ENCODE measurements at regions not wholly inside any gene's neighbourhood (a gene's known extent, or its start where the extent isn't known, plus 50 kb on each side); places are given as distances from the start of the nearest gene placed in this dataset.

DNA sequence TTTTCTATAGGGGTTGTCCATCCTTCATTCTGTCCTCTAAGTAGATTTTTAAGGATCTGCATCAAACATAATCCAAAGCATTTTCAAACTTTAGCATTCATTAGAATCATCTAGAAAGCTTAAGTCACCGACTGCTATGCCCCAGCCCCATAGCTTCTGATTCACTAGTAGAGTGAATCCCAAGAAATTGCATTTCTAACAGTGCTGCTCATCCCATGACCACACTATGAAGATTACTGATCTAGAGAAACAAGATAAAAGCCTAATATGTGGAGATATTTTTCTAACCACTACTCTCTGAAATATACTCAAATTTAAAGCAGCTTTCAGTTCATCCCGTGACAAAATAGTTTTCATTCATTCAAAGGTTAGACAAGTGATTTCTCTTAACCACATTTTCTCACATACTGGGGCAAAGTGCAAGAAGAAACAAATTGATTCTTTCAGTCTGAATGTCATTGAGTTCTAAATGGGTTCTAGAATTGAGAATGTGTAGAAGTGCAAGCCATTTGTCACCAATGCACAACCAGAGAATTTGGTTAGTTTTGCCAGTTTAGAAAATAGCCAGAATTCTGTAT is 286.9 kb upstream of the CD180 start:
- no peaks in the 10 kb centered on the region for H4K20me1 ChIP-seq (ENCODE audit: insufficient read depth)
- no peak overlapping the region for H3K27ac ChIP-seq (ENCODE audit: low read depth, low read length)
- ChIA-PET RAD21 (ENCODE audit: low non-redundant PET in 1 of 2, low total read pairs in 2 of 2, uncharacterized antibody in 2 of 2, unreplicated experiment in 2 of 2) (no interaction called here), CTCF (no interaction called here), POLR2A (no interaction called here)
- no peaks in the 10 kb centered on the region; a peak in 1 of 4 replicates for H3K9me3 ChIP-seq (ENCODE audit: control insufficient read depth in 1 of 2, insufficient read depth in 1 of 2, low read depth in 1 of 2, low read length in 2 of 2)
- H3K9ac ChIP-seq (ENCODE audit: low read length): no peak overlapping the region
- no TSS peak for BruUV-seq (replicated peaks)
- DNase-seq (ENCODE audit: low read depth, low spot score): no peak
- intact Hi-C loops (cut with micrococcal nuclease): no loop called here
- no peak overlapping the region for H3K4me2 ChIP-seq (ENCODE audit: low read length)
- no peaks in the 10 kb centered on the region for H3K36me3 ChIP-seq (ENCODE audit: control insufficient read depth in 1 of 2, insufficient read depth in 2 of 2, low read length in 2 of 2)
- no peaks in the 10 kb centered on the region for H3K79me2 ChIP-seq (ENCODE audit: insufficient read depth, low read length)
- no peak overlapping the region for H2AFZ ChIP-seq (ENCODE audit: low read depth, low read length, poor library complexity, severe bottlenecking)
- no peak for TF ChIP-seq JUND (IDR thresholded peaks at IDR 0.05)
- TF ChIP-seq CEBPB (IDR thresholded peaks at IDR 0.05; ENCODE audit: low read depth): no peak
- TF ChIP-seq, protein P1, sequence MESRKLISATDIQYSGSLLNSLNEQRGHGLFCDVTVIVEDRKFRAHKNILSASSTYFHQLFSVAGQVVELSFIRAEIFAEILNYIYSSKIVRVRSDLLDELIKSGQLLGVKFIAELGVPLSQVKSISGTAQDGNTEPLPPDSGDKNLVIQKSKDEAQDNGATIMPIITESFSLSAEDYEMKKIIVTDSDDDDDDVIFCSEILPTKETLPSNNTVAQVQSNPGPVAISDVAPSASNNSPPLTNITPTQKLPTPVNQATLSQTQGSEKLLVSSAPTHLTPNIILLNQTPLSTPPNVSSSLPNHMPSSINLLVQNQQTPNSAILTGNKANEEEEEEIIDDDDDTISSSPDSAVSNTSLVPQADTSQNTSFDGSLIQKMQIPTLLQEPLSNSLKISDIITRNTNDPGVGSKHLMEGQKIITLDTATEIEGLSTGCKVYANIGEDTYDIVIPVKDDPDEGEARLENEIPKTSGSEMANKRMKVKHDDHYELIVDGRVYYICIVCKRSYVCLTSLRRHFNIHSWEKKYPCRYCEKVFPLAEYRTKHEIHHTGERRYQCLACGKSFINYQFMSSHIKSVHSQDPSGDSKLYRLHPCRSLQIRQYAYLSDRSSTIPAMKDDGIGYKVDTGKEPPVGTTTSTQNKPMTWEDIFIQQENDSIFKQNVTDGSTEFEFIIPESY (IDR thresholded peaks at IDR 0.05; ENCODE audit: extremely low read depth, insufficient replicate concordance, low read length): no peak
- TF ChIP-seq, protein P2, sequence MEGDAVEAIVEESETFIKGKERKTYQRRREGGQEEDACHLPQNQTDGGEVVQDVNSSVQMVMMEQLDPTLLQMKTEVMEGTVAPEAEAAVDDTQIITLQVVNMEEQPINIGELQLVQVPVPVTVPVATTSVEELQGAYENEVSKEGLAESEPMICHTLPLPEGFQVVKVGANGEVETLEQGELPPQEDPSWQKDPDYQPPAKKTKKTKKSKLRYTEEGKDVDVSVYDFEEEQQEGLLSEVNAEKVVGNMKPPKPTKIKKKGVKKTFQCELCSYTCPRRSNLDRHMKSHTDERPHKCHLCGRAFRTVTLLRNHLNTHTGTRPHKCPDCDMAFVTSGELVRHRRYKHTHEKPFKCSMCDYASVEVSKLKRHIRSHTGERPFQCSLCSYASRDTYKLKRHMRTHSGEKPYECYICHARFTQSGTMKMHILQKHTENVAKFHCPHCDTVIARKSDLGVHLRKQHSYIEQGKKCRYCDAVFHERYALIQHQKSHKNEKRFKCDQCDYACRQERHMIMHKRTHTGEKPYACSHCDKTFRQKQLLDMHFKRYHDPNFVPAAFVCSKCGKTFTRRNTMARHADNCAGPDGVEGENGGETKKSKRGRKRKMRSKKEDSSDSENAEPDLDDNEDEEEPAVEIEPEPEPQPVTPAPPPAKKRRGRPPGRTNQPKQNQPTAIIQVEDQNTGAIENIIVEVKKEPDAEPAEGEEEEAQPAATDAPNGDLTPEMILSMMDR (IDR thresholded peaks at IDR 0.05 in 2 of 3, conservative IDR thresholded peaks at IDR 0.05 in 1 of 3; ENCODE audit: borderline replicate concordance in 1 of 3, insufficient read depth in 1 of 3, low read depth in 2 of 3, low read length in 2 of 3): no peak
- no peak for TF ChIP-seq EZH2phosphoT487 (IDR thresholded peaks at IDR 0.05; ENCODE audit: borderline replicate concordance)
- TF ChIP-seq FOSL1 (IDR thresholded peaks at IDR 0.05; ENCODE audit: low read depth): no peak
- no peak for TF ChIP-seq ELF1 (IDR thresholded peaks at IDR 0.05; ENCODE audit: borderline replicate concordance, low read depth)
- TF ChIP-seq EZH2 (IDR thresholded peaks at IDR 0.05): no peak
- TF ChIP-seq EGR1 (IDR thresholded peaks at IDR 0.05; ENCODE audit: low read depth): no peak
- no peak for TF ChIP-seq RAD21 (IDR thresholded peaks at IDR 0.05; ENCODE audit: low read depth)
- TF ChIP-seq, protein P3, sequence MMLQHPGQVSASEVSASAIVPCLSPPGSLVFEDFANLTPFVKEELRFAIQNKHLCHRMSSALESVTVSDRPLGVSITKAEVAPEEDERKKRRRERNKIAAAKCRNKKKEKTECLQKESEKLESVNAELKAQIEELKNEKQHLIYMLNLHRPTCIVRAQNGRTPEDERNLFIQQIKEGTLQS (IDR thresholded peaks at IDR 0.05): no peak
- TF ChIP-seq POLR2A (IDR thresholded peaks at IDR 0.05; ENCODE audit: borderline replicate concordance, extremely low read depth, insufficient read depth, insufficient read length): no peak
- TF ChIP-seq TCF7L2 (IDR thresholded peaks at IDR 0.05; ENCODE audit: borderline replicate concordance, extremely low read depth, insufficient read depth, insufficient read length): no peak
- no peak for TF ChIP-seq ZNF274 (IDR thresholded peaks at IDR 0.05; ENCODE audit: low read depth, low read length)
- TF ChIP-seq, protein P4, sequence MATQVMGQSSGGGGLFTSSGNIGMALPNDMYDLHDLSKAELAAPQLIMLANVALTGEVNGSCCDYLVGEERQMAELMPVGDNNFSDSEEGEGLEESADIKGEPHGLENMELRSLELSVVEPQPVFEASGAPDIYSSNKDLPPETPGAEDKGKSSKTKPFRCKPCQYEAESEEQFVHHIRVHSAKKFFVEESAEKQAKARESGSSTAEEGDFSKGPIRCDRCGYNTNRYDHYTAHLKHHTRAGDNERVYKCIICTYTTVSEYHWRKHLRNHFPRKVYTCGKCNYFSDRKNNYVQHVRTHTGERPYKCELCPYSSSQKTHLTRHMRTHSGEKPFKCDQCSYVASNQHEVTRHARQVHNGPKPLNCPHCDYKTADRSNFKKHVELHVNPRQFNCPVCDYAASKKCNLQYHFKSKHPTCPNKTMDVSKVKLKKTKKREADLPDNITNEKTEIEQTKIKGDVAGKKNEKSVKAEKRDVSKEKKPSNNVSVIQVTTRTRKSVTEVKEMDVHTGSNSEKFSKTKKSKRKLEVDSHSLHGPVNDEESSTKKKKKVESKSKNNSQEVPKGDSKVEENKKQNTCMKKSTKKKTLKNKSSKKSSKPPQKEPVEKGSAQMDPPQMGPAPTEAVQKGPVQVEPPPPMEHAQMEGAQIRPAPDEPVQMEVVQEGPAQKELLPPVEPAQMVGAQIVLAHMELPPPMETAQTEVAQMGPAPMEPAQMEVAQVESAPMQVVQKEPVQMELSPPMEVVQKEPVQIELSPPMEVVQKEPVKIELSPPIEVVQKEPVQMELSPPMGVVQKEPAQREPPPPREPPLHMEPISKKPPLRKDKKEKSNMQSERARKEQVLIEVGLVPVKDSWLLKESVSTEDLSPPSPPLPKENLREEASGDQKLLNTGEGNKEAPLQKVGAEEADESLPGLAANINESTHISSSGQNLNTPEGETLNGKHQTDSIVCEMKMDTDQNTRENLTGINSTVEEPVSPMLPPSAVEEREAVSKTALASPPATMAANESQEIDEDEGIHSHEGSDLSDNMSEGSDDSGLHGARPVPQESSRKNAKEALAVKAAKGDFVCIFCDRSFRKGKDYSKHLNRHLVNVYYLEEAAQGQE (IDR thresholded peaks at IDR 0.05; ENCODE audit: low read depth): no peak
- TF ChIP-seq SIN3A (IDR thresholded peaks at IDR 0.05; ENCODE audit: low read depth): no peak
- no peak for ATAC-seq
- H3K27me3 ChIP-seq (ENCODE audit: insufficient read depth, low read length): no peaks in the 10 kb centered on the region
- no peaks in the 10 kb centered on the region for H3K9me2 ChIP-seq (ENCODE audit: insufficient read depth)
- no peaks in the 10 kb centered on the region for H3K4me1 ChIP-seq (ENCODE audit: control insufficient read depth in 1 of 2, insufficient read depth in 2 of 2, low read length in 2 of 2)
- no peak overlapping the region for H3K4me3 ChIP-seq (replicated peaks in 1 of 2; ENCODE audit: low read depth in 1 of 2, low read length in 2 of 2)
